ENCODE measurements at regions not wholly inside any gene's neighbourhood (a gene's known extent, or its start where the extent isn't known, plus 50 kb on each side); places are given as distances from the start of the nearest gene placed in this dataset.
"Not testable (repeated sequence)": the region's sequence is repeated elsewhere in the genome, so short reads cannot be mapped to it uniquely, and the experiment has no call there.

GRCh38 chr2:228956701-228957474 is 314.2 kb downstream of the PID1 start:
- no peak for DNase-seq (ENCODE audit: low read depth in 2 of 2)

- no peak for DNase-seq (ENCODE audit: low read depth in 2 of 2)
These were observed 321.3 kb downstream of the PID1 start for GRCh38 chr2:228949831-228950230.

DNA sequence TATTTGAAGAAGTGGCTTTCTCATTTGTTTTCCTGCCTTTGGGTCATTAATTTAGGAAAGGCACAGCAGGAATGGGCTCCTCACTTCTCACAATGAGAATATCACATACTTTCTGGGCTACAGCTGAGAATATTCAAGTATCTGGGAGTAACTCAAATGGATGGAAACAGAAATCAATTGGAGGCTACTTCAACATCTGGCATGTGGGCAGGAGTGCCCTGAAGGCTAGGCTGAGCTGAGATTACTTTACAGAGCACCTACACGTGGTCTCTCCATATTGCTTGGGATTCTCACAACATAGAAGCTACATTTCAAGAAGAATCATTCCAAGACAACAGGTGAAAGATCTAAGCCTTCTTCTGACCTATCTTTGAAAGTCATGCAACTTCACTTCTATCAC is 325.4 kb downstream of the PID1 start:
- no peak for DNase-seq (ENCODE audit: low read depth in 2 of 2)

- no peak for DNase-seq (ENCODE audit: low read depth in 2 of 2)
These were observed 328.2 kb downstream of the PID1 start for GRCh38 chr2:228942856-228943255.

GRCh38 chr2:228938629-228939028 is 332.5 kb downstream of the PID1 start:
- peak; percentile 22 to 28 for DNase-seq (ENCODE audit: low read depth in 2 of 2)

GRCh38 chr2:228927028-228928010 is 343.8 kb downstream of the PID1 start:
- DNase-seq (ENCODE audit: low read depth in 2 of 2), result no peak

DNA sequence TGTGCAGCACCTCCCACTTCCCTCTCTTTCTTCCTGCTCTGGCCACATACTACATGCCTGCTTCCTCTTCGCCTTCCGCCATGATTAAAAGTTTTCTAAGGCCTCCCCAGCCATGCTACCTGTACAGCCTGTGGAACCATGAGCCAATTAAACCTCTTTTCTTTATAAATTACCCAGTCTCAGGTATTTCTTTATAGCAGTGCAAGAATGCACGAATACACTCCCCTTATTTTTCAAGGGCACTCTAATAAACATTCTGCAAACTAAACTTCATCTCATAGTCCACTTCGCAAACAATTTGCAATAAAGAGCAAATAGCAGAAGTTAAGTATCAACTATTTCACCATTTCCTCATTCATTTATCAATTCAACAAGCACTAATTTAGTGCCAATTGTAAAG is 351.3 kb downstream of the PID1 start:
- DNase-seq (ENCODE audit: low read depth in 2 of 2), result no peak

GRCh38 chr2:228917220-228917619 is 353.9 kb downstream of the PID1 start:
- DNase-seq (ENCODE audit: low read depth in 2 of 2), result peak; percentile 52 to 67

DNA sequence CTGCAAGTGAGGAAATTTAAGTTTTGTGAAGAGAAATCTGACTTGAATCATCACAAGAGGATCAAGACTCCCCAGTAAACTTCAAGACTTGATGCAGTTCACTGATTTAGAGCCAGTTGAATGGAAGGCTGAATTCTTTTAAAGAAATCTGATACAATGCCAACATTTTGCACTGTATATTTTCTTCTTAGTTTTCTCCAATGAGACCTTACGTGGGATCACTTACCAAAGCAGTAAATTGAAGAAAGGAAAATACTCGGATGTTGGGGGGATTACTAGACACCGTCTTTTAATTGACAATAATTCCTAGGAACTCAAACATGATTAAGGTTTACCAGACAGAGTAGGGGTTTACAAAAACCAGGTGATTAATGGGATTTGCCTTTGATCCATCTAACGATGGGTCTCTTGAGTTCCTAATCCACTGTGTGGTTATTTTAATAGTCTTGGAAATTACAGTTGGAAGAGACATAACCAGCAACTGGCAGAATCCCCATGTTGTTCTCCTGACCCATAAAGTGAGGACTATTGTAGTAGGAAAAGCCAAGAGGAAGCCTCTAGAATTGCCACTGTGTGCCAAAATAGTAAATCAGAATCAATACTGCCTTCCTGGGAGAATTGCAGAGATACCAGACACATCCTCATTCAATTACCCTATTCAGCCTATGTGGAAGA is 354.5 kb downstream of the PID1 start:
- no peak for DNase-seq (ENCODE audit: low read depth in 2 of 2)

DNA sequence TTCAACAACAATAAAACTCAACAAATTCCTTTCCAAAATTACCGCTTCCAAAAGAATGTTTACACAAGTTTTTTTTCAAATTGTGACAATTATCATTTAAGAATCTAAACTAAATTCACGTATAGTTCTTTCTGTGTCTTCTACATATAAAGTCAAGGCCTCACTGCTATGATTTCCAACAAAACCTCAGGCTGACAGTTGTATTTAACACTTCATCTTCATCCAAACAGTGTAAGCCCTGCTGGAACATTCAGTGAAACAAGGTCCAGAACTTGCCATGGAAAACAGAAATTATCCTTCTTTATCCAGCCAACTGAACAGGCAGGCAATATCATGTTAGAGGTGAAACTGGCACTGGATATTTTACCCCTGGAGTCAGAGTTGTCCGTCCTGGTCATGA is 357.9 kb downstream of the PID1 start:
- DNase-seq (ENCODE audit: low read depth in 2 of 2), result no peak

GRCh38 chr2:228910872-228911271 is 360.2 kb downstream of the PID1 start:
- not testable (repeated sequence) for DNase-seq (ENCODE audit: low read depth in 2 of 2)

DNA sequence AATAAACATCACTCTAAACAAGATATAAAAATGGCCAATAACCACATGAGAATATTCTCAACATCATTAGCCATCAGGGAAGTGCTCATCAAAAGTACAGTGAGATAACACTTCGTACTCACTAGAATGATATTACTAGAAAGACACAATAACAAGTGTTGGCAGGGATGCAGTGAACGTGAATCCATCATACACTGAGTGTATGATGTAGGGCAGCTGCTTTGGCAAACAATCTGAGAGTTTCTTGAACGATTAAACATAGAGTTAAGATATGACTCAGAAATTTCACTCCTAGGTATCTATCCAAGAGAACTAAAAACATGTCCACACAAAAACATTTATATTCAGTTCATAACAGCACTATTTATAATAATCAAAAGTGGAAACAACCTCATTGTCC is 368.9 kb downstream of the PID1 start:
- no peak for DNase-seq (ENCODE audit: low read depth in 2 of 2)

DNA sequence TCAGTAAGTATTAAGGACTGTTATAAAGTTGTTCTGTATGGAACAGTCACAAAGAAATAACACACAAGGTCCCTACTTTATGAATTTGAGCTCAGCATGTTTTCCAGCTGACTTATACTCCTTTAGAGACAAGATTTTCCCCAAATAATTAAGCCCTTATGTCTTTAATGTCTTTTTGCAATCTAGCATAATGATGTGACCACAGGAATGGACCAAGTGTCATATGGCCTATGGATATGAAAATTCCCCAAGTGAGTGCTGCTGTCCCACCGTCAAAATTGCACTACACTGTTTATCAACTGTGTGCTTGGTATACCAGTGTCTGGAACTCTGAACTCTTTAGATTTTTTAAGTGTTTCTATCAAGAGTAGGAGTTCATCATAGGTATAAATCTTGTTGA is 369.6 kb downstream of the PID1 start:
- DNase-seq (ENCODE audit: low read depth in 2 of 2), result peak; percentile 26 to 33

- no peak for DNase-seq (ENCODE audit: low read depth in 2 of 2)
These were observed 392.9 kb downstream of the PID1 start for GRCh38 chr2:228878138-228878537.

DNA sequence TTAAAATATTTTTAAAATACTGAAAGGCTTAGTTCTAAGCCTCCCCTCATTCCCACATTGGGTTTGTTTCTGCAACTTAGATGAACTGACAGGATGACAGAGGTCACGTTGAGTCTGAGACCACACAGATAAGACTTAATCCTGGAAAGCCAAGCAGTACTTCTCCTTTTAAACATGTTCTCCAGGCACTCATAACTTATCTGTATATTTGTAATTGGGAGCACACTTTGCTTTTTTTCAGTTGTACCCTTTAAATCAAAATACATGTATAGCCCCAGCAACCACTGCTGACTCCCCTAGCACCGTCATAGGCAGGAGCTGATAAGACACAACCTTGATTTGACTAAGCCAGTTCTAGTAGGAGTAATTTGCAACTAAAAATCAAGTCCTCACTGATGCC is 394.8 kb downstream of the PID1 start:
- no peak for DNase-seq (ENCODE audit: low read depth in 2 of 2)

DNA sequence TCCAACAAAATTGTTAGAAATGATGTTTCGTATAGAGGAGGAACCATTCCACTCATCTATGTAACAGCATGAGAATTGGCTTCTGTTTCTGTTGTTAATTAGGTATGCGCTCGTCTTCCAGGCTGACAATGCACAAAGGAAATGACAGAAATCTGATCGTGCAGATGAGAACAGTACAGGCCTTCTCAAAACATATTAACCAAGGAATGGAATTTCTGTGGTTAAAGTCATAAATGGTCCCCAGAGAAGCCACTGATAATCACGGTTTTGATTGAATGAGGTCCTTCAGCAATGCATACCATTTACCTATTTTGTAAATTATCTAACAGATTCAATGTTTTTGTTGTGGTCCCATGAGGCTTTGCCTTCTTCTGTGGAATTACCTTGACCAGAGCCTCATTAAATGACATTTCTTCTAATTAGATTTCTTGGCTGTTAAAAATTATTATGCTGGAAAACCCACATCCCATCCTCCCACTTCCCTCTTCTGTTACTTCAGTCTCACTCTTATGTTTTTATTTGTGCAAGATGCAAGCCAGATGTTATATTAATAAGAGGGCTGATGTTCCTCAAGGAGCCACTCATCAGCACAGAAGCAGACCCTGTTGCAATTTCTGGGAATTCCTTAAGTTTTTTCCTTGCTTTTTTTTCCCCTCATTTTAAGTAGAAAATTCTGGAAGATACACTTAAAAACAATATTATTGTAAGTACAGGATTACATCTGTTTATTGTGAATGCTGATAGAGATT is 395.8 kb downstream of the PID1 start:
- peak; percentile 84 to 86 for DNase-seq (ENCODE audit: low read depth in 2 of 2)

DNA sequence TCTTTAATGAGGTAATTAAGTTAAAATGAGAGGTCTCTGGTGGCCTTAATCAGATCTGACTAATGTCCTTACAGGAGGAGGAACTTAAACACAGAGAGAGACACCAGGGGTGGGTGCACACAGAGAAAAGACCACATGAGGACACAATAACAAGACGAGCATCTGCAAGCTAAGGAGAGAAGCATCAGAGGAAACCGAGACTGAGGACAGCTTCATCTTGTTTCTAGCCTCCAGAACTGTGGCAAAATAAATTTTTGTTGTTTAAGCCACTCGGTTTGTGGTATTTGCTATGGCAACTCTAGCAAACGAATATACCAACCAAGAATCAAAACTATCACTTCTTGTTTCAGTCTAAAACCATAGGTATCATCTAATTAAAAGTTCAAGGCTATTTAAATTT is 400.1 kb downstream of the PID1 start:
- DNase-seq (ENCODE audit: low read depth in 2 of 2), result no peak

GRCh38 chr2:228869636-228870264 is 401.3 kb downstream of the PID1 start:
- DNase-seq (ENCODE audit: low read depth in 2 of 2), result no peak

DNA sequence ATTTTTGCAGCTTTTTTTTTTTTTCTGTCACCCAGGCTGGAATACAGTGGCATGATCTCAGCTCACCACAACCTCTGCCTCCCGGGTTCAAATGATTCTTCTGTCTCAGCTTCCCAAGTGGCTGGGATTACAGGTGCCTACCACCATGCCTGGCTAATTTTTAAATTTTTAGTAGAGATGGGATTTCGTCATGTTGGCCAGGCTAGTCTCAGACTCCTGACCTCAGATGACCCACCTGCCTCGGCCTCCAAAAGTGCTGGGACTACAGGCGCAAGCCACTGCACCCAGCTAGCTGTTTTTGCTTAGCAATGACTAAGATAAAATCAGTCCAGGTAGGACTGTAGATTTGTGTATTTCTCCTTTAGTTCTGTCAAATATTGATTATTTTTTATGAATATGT is 403.7 kb downstream of the PID1 start:
- DNase-seq (ENCODE audit: low read depth in 2 of 2), result no peak

GRCh38 chr2:228866781-228867180 is 404.3 kb downstream of the PID1 start:
- no peak for DNase-seq (ENCODE audit: low read depth in 2 of 2)

DNA sequence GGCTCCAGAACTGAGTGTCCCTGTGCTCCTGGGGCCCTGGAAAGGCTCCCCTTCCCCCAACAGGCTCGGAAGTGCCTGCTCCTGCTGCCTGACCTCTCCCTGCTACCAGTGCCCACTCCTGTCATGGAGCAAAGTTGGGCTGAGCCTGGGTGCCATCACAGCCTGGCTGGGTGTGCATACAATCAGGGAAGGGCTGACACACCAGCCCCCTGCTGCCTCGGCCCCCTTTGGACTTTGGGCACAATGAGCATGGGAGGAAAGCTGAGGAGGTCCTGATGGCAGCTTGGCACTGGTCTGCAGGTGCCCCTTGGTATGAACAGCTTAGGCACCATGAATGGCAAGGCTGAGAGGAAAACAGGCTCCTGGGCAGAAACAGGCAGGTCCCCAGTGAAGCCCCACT is 405.0 kb downstream of the PID1 start:
- no peak for DNase-seq (ENCODE audit: low read depth in 2 of 2)
